GM21786 (cell line): ENCODE measurements at regions not wholly inside any gene's neighbourhood (a gene's known extent, or its start where the extent isn't known, plus 50 kb on each side); places are given as distances from the start of the nearest gene placed in this dataset.
"Not testable (repeated sequence)": the region's sequence is repeated elsewhere in the genome, so short reads cannot be mapped to it uniquely, and the experiment has no call there.

Experiments used
- ATAC-seq: cut with Tn5 transposase; IDR thresholded peaks from one replicate; pipeline ENCODE4 v1.9.1; 2021; ENCODE audit not compliant: unreplicated experiment

DNA sequence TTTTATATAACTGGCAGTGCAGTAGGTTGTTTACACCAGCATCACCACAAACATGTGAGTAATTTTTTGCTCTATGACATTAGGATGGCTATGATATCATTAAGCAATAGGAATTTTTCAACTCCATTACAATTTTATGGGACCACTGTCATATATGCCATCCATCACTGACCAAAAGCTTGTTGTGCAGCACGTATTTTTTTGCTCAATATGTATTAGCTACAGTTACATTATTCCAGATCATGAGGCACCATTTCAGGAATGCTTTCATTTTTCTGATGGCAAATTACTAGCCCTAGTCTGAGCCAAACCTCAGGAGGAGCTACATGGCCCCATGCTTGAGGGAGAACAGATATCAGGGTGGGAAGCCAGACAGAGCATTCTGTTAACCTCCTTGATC lies 56.8 kb upstream of the DCLK2 start:
- no peak for ATAC-seq

DNA sequence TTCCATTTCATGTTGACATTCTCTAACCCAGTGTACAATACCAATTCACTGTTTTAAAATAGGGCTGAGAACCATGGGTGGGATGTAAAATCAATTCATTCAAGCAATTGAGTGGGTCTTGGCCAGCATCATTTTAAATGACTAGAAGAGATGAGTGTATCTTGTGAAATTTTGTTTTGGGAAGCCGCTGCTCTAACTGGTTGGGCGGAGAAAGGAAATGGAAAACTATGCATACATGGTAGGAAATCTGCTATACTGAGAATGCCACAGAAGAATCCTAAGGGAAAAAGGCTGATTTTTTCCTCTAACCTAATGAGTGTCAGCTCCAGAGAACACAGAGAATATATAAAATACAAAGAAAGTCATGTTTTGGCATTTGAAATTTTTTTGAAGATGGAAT lies 54.8 kb upstream of the DCLK2 start:
- ATAC-seq, result no peak

DNA sequence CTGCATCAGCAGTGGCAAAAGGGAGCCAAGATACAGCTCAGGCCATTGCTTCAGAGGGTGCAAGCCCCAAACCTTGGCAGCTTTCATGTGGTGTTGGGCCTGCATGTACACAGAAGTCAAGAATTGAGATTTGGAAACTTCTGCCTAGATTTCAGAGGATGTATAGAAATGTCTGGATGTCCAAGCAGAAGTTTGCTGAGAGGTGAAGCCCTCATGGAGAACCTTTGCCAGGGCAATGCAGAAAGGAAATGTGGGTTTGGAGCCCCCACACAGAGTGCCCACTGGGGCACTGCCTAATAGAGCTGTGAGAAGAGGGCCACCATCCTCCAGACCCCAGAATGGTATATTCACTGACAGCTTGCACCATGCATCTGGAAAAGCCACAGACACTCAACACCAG lies 51.3 kb upstream of the DCLK2 start:
- ATAC-seq, result not testable (repeated sequence)
